Astrocyte (in vitro differentiated cells and primary cell): ENCODE measurements at regions not wholly inside any gene's neighbourhood (a gene's known extent, or its start where the extent isn't known, plus 50 kb on each side); places are given as distances from the start of the nearest gene placed in this dataset.
A peak's percentile ranks its signal among the peaks of the same experiment; 100 is the strongest.

Experiments
- DNase-seq: peaks from one replicate; pipeline ENCODE4 v3.0.0-alpha.2; 2010; ENCODE audit warnings: low read depth
- FAIRE-seq: peaks from 2 replicates; lab custom pipeline; 2011; peaks lifted over from hg19 to GRCh38; lab: Jason Lieb, UNC
- H2AFZ ChIP-seq: 2 replicates; pipeline ENCODE4 v1.6.0; 2012; ENCODE audit warnings: low read depth, low read length, inconsistent platforms
- H3K27ac ChIP-seq: 2 replicates; pipeline ENCODE4 v1.5.1; 2011; ENCODE audit warnings: low read depth, low read length, inconsistent platforms
- H3K27me3 ChIP-seq: 2 replicates; pipeline ENCODE4 v1.6.0; 2011; ENCODE audit warnings: low read length, inconsistent platforms; ENCODE audit not compliant: insufficient read depth
- H3K36me3 ChIP-seq: 2 replicates; pipeline ENCODE4 v1.5.1; 2011; ENCODE audit warnings: low read length, inconsistent platforms; ENCODE audit not compliant: insufficient read depth
- H3K4me1 ChIP-seq: 2 replicates; pipeline ENCODE4 v1.5.1; 2011; ENCODE audit warnings: low read length, inconsistent platforms; ENCODE audit not compliant: insufficient read depth
- H3K4me2 ChIP-seq: 2 replicates; pipeline ENCODE4 v1.6.0; 2012; ENCODE audit warnings: low read length, inconsistent platforms
- H3K4me3 ChIP-seq: 2 replicates; pipeline ENCODE4 v1.5.1; 2011; ENCODE audit warnings: low read depth, mild to moderate bottlenecking, low read length, inconsistent platforms; ENCODE audit not compliant: insufficient read depth
- H3K79me2 ChIP-seq: 2 replicates; pipeline ENCODE4 v1.6.0; 2012; ENCODE audit warnings: mild to moderate bottlenecking, low read length, inconsistent platforms; ENCODE audit not compliant: insufficient read depth
- H3K9ac ChIP-seq: 2 replicates; pipeline ENCODE4 v1.6.0; 2012; ENCODE audit warnings: mild to moderate bottlenecking, low read length, inconsistent platforms
- H3K9me3 ChIP-seq: 2 replicates; pipeline ENCODE4 v1.5.1; 2012; ENCODE audit warnings: low read depth, mild to moderate bottlenecking, low read length, inconsistent platforms; ENCODE audit not compliant: insufficient read depth
- H4K20me1 ChIP-seq: 2 replicates; pipeline ENCODE4 v1.6.0; 2012; ENCODE audit warnings: low read length, inconsistent platforms; ENCODE audit not compliant: insufficient read depth
- H3K27ac Mint-ChIP-seq: one replicate; pipeline ENCODE4 v1.8.0; 2021; ENCODE audit warnings: mild to moderate bottlenecking, mixed read lengths; ENCODE audit not compliant: unreplicated experiment
- H3K27me3 Mint-ChIP-seq: one replicate; pipeline ENCODE4 v1.8.0; 2021; ENCODE audit warnings: low read depth, mixed read lengths; ENCODE audit not compliant: unreplicated experiment
- H3K36me3 Mint-ChIP-seq: one replicate; pipeline ENCODE4 v1.8.0; 2021; ENCODE audit warnings: low read depth, mixed read lengths; ENCODE audit not compliant: unreplicated experiment
- H3K4me1 Mint-ChIP-seq: one replicate; pipeline ENCODE4 v1.8.0; 2021; ENCODE audit warnings: low read depth, mixed read lengths; ENCODE audit not compliant: unreplicated experiment
- H3K4me3 Mint-ChIP-seq: one replicate; pipeline ENCODE4 v1.8.0; 2021; ENCODE audit warnings: mild to moderate bottlenecking, moderate library complexity, mixed read lengths; ENCODE audit not compliant: unreplicated experiment
- H3K9me3 Mint-ChIP-seq: one replicate; pipeline ENCODE4 v1.8.0; 2021; ENCODE audit warnings: mild to moderate bottlenecking, mixed read lengths; ENCODE audit not compliant: unreplicated experiment
- CTCF ChIP-seq: IDR thresholded peaks from 2 replicates; pipeline ENCODE4 v1.5.1; 2011; ENCODE audit warnings: low read depth, mild to moderate bottlenecking, inconsistent platforms, low read length, moderate library complexity; ENCODE audit not compliant: insufficient read depth
- EZH2 ChIP-seq: IDR thresholded peaks from 2 replicates; pipeline ENCODE4 v1.6.1; 2012; ENCODE audit warnings: mild to moderate bottlenecking, low read length, inconsistent platforms; ENCODE audit not compliant: insufficient read depth

DNA sequence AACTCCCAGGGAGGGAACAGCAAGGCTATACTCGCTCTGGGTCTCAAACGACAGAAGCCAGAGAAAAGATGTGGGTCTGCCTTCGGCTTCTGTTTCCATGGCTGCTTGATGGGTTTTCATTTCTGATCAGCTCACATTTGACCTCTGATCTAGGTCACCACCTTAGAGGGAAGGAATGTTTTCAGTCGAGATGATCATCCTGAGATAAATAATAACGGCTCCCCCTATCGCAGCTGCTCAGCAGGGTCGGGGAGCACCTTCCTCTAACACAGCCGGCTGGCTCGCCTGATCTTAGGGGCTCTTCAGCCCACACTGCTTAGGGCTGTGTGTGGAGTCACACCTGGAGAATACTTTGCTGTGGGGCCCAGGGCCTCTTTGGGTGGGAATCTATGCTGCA is 53.1 kb upstream of the ZNF648 start:
- no peaks in the 10 kb centered on the region for H3K4me1 ChIP-seq
- H3K27ac ChIP-seq, result no peak overlapping the region
- H2AFZ ChIP-seq, result no peak overlapping the region
- H3K36me3 ChIP-seq, result no peaks in the 10 kb centered on the region
- peak overlapping the region; percentile 46 for H3K4me2 ChIP-seq
- no peaks in the 10 kb centered on the region for H3K9me3 ChIP-seq
- H3K79me2 ChIP-seq, result no peaks in the 10 kb centered on the region
- peaks cover 4% of the 10 kb centered on the region for H3K4me1 Mint-ChIP-seq
- no peaks in the 10 kb centered on the region for H3K9me3 Mint-ChIP-seq
- H3K4me3 ChIP-seq, result no peak overlapping the region
- H3K27ac Mint-ChIP-seq, result no peak overlapping the region
- H3K9ac ChIP-seq, result no peak overlapping the region
- no peaks in the 10 kb centered on the region for H3K27me3 Mint-ChIP-seq
- H3K27me3 ChIP-seq, result peaks cover 13% of the 10 kb centered on the region
- H3K36me3 Mint-ChIP-seq, result no peaks in the 10 kb centered on the region
- no peak for TF ChIP-seq EZH2
- TF ChIP-seq CTCF, result no peak
- FAIRE-seq (no peak), DNase-seq (no peak)
- H3K4me3 Mint-ChIP-seq, result no peak overlapping the region
- no peaks in the 10 kb centered on the region for H4K20me1 ChIP-seq

DNA sequence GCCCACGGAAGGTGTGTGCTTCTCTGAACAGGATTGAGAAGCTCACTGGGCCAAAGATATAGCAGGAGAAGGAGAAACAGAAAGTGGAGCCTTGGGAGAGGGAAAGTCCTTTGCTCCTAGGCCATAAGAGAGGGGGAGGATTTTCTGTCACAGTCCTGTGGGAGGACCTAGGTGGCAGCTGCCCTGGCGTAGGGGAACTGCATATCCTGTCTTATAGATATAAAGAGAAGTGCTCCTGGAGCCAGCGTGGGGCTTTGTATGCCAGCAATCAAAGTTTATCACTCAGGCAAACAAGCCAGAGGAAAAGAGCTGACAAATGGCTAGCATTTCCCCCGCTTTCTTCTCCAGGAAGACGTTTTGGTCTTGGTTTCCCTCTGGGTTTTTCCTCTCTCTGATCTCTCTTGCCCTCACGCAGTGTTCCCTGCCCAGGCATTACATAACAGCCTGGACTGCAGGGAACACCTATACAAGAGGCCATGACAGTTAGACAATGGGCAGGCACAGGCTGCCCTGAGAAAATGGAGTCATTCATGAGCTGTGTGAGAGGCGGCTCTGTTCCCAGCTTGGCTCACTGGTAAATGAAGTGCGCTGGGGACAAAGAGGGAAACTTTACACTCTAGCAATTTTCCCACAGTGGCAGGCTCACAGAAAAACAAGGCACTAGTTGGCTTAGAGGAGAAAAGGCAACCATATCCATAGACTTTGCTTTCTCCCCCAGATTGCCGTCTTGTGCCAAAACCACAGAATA is 52.5 kb upstream of the ZNF648 start:
- H3K4me1 ChIP-seq, result no peaks in the 10 kb centered on the region
- H4K20me1 ChIP-seq, result no peaks in the 10 kb centered on the region
- H3K4me1 Mint-ChIP-seq, result peaks cover 2% of the 10 kb centered on the region
- no peak overlapping the region for H3K9ac ChIP-seq
- no peak overlapping the region for H3K4me3 ChIP-seq
- H3K27me3 Mint-ChIP-seq, result no peaks in the 10 kb centered on the region
- FAIRE-seq, result no peak
- no peaks in the 10 kb centered on the region for H3K36me3 ChIP-seq
- no peak overlapping the region for H2AFZ ChIP-seq
- no peaks in the 10 kb centered on the region for H3K79me2 ChIP-seq
- DNase-seq, result peak; percentile 10
- H3K9me3 ChIP-seq, result no peaks in the 10 kb centered on the region
- no peak overlapping the region for H3K27ac ChIP-seq
- no peaks in the 10 kb centered on the region for H3K9me3 Mint-ChIP-seq
- H3K27ac Mint-ChIP-seq, result no peak overlapping the region
- TF ChIP-seq CTCF (no peak), EZH2 (no peak)
- peak overlapping the region; percentile 46 for H3K4me2 ChIP-seq
- H3K27me3 ChIP-seq, result peaks cover 13% of the 10 kb centered on the region
- H3K4me3 Mint-ChIP-seq, result no peak overlapping the region
- H3K36me3 Mint-ChIP-seq, result no peaks in the 10 kb centered on the region

- TF ChIP-seq CTCF (no peak), EZH2 (no peak)
- DNase-seq (no peak), FAIRE-seq (no peak)
- Histone ChIP-seq H3K4me2 (no peak overlapping the region), H3K27ac (no peak overlapping the region), H3K9me3 (no peaks in the 10 kb centered on the region), H3K4me1 (no peaks in the 10 kb centered on the region), H3K36me3 (no peaks in the 10 kb centered on the region), H3K4me3 (no peak overlapping the region), H2AFZ (no peak overlapping the region), H4K20me1 (no peaks in the 10 kb centered on the region), H3K27me3 (peaks cover 11% of the 10 kb centered on the region), H3K9ac (no peak overlapping the region), H3K79me2 (no peaks in the 10 kb centered on the region)
- Mint-ChIP-seq H3K36me3 (no peaks in the 10 kb centered on the region), H3K9me3 (peaks cover 6% of the 10 kb centered on the region), H3K27me3 (no peaks in the 10 kb centered on the region), H3K27ac (no peak overlapping the region), H3K4me3 (no peak overlapping the region), H3K4me1 (peaks cover 2% of the 10 kb centered on the region)
Measured at GRCh38 chr1:182111496-182111895, 50.0 kb upstream of the ZNF648 start.
